HepG2 (cell line): ENCODE measurements at regions not wholly inside any gene's neighbourhood (a gene's known extent, or its start where the extent isn't known, plus 50 kb on each side); places are given as distances from the start of the nearest gene placed in this dataset.
A peak's percentile ranks its signal among the peaks of the same experiment; 100 is the strongest.

Source experiments
- ATAC-seq: fragments of 200-7000 bp; cut with Tn5 transposase; 3 replicates; pipeline ENCODE4 v1.9.1; 2020; ENCODE audit warnings: mild to moderate bottlenecking, moderate library complexity
- BruUV-seq: library from RNA; stranded (reverse); fragments of 400-500 nt; replicated peaks from 2 replicates; lab custom pipeline; 2021; lab: Mats Ljungman, UMichigan
- CTCF ChIA-PET: fragments of 300-600 bp; formaldehyde crosslinking; extraction: SDS; loops from one replicate; lab custom pipeline; 2021; ENCODE audit warnings: low total read pairs, inconsistent platforms, low intra/inter-chr PET ratio; lab: Yijun Ruan, JAX
- POLR2A ChIA-PET: fragments of 350-600 bp; sonication (Branson Sonifier 250); formaldehyde crosslinking; loops from one replicate; lab custom pipeline; 2020; ENCODE audit warnings: antibody characterized with exemption, inconsistent platforms; lab: Yijun Ruan, JAX
- DNase-seq: peaks from one replicate; pipeline ENCODE4 v3.0.0-alpha.2; 2015; ENCODE audit warnings: low spot score
- FAIRE-seq: peaks from 3 replicates; lab custom pipeline; 2011; peaks lifted over from hg19 to GRCh38; lab: Jason Lieb, UNC
- H2AFZ ChIP-seq: one replicate; pipeline ENCODE4 v1.6.1; 2011; ENCODE audit warnings: low read length, inconsistent platforms
- H3K27ac ChIP-seq: fragments of 300-600 bp; 3 replicates; pipeline ENCODE4 v1.8.0; 2011; ENCODE audit warnings: mixed run types, mild to moderate bottlenecking, mixed read lengths, low read length, inconsistent platforms; ENCODE audit not compliant: insufficient read depth; ENCODE audit errors: extremely low read length
- H3K27me3 ChIP-seq, 2 experiments: fragments of 200-600 bp in 1 of 2; 2 replicates in 1 of 2; 3 replicates in 1 of 2; pipeline versions ENCODE4 v1.6.0 to v1.8.0; 2011; ENCODE audit warnings: low read length in 2 of 2, mild to moderate bottlenecking in 2 of 2, moderate library complexity in 2 of 2, inconsistent platforms in 1 of 2; ENCODE audit not compliant: insufficient read depth in 2 of 2, control insufficient read depth in 1 of 2
- H3K36me3 ChIP-seq, 2 experiments: fragments of 200-600 bp in 1 of 2; replicated peaks in 1 of 2; 2 replicates in 1 of 2; 3 replicates in 1 of 2; pipeline versions ENCODE4 v1.5.1 to v1.8.0; 2011; ENCODE audit warnings: low read length in 2 of 2, inconsistent platforms in 1 of 2; ENCODE audit not compliant: insufficient read depth in 2 of 2, control insufficient read depth in 1 of 2
- H3K4me1 ChIP-seq: 2 replicates; pipeline ENCODE4 v1.5.1; 2012; ENCODE audit warnings: low read length, inconsistent platforms; ENCODE audit not compliant: insufficient read depth
- H3K4me2 ChIP-seq: 2 replicates; pipeline ENCODE4 v1.6.0; 2011; ENCODE audit warnings: low read depth, low read length, inconsistent platforms
- H3K4me3 ChIP-seq, 3 experiments: fragments of 200-600 bp in 1 of 3; sonication (generic), shearing (Covaris generic) in 1 of 3; replicated peaks in 1 of 3; 2 replicates each; pipeline ENCODE4 v1.5.1; 2011 to 2016; ENCODE audit warnings: low read length in 3 of 3, inconsistent platforms in 2 of 3, low read depth in 2 of 3, mild to moderate bottlenecking in 2 of 3, control low read depth in 1 of 3, mixed read lengths in 1 of 3; ENCODE audit not compliant: insufficient read depth in 1 of 3
- H3K79me2 ChIP-seq: one replicate; pipeline ENCODE4 v1.6.1; 2011; ENCODE audit warnings: low read length, inconsistent platforms; ENCODE audit not compliant: insufficient read depth
- H3K9ac ChIP-seq: 2 replicates; pipeline ENCODE4 v1.6.0; 2011; ENCODE audit warnings: mild to moderate bottlenecking, low read depth, low read length, inconsistent platforms; ENCODE audit not compliant: insufficient read depth
- H3K9me3 ChIP-seq: 2 replicates; pipeline ENCODE4 v1.5.1; 2012; ENCODE audit warnings: mild to moderate bottlenecking, low read length
- H4K20me1 ChIP-seq: 2 replicates; pipeline ENCODE4 v1.6.0; 2011; ENCODE audit warnings: inconsistent platforms, mild to moderate bottlenecking, low read length, moderate library complexity; ENCODE audit not compliant: insufficient read depth
- AFF4 ChIP-seq: sonication (generic); formaldehyde crosslinking; IDR thresholded peaks from 2 replicates; pipeline ENCODE4 v1.4.0; 2020; ENCODE audit warnings: missing genetic modification reagents
- CHD2 ChIP-seq: IDR thresholded peaks from 2 replicates; pipeline ENCODE4 v1.6.1; 2011; ENCODE audit warnings: low read depth, low read length, improper control_type of control experiment
- EED ChIP-seq: sonication (generic); formaldehyde crosslinking; IDR thresholded peaks from 2 replicates; pipeline ENCODE4 v1.5.0; 2020; ENCODE audit warnings: mild to moderate bottlenecking, missing genetic modification reagents
- FOXM1 ChIP-seq: sonication (generic); formaldehyde crosslinking; IDR thresholded peaks from 2 replicates; pipeline ENCODE4 v1.5.0; 2020; ENCODE audit warnings: missing genetic modification reagents
- MAFF ChIP-seq: IDR thresholded peaks from 2 replicates; pipeline ENCODE4 v1.6.1; 2011; ENCODE audit warnings: low read depth, low read length, improper control_type of control experiment
- MAFK ChIP-seq, 2 experiments: IDR thresholded peaks in 1 of 2; conservative IDR thresholded peaks in 1 of 2; 2 replicates each; pipeline ENCODE4 v1.6.1; 2011; ENCODE audit warnings: improper control_type of control experiment in 2 of 2, low read length in 2 of 2
- MZF1 ChIP-seq: sonication (generic); formaldehyde crosslinking; IDR thresholded peaks from 2 replicates; pipeline ENCODE4 v1.8.1; 2023; ENCODE audit warnings: mild to moderate bottlenecking, missing genetic modification reagents, borderline replicate concordance
- PREB ChIP-seq: sonication (generic); formaldehyde crosslinking; IDR thresholded peaks from 2 replicates; pipeline ENCODE4 v1.4.0; 2020; ENCODE audit warnings: missing genetic modification reagents
- RCOR2 ChIP-seq: IDR thresholded peaks from 2 replicates; pipeline ENCODE4 v1.6.1; 2016; ENCODE audit warnings: missing biosample characterization, missing genetic modification reagents
- SPEN ChIP-seq: sonication (generic); formaldehyde crosslinking; IDR thresholded peaks from 2 replicates; pipeline ENCODE4 v1.5.1; 2020; ENCODE audit warnings: low read depth, mild to moderate bottlenecking, missing genetic modification reagents
- SRF ChIP-seq: IDR thresholded peaks from 2 replicates; pipeline ENCODE4 v1.6.1; 2011; ENCODE audit warnings: mild to moderate bottlenecking, low read depth, low read length, moderate library complexity
- TMF1 ChIP-seq: sonication (generic); formaldehyde crosslinking; IDR thresholded peaks from 2 replicates; pipeline ENCODE4 v1.8.1; 2022; ENCODE audit warnings: low read depth, missing genetic modification reagents
- TRIM22 ChIP-seq: fragments of 450-650 bp; IDR thresholded peaks from 2 replicates; pipeline ENCODE4 v1.6.1; 2017
- ZNF598 ChIP-seq: sonication (generic); formaldehyde crosslinking; IDR thresholded peaks from 2 replicates; pipeline ENCODE4 v1.5.1; 2020; ENCODE audit warnings: mild to moderate bottlenecking, missing genetic modification reagents, borderline replicate concordance
- WGBS: methylation state at CpG from one replicate; pipeline ENCODE4 v1.1.6; 2017; ENCODE audit warnings: low lambda C conversion rate; 5-methylcytosine and 5-hydroxymethylcytosine counted together
- in situ Hi-C: cut with HindIII; loops from 2 replicates; pipeline ENCODE4 v1.10.0; 2017; ENCODE audit warnings: low pct_unique_long_range_greater_than_20kb; ENCODE audit not compliant: extremely low pct_ligation_motif_present
- intact Hi-C: fragments of 100-400 bp; cut with micrococcal nuclease; formaldehyde crosslinking; loops from one replicate; pipeline ENCODE4 v1.10.0; 2022; ENCODE audit not compliant: unreplicated experiment

- Histone ChIP-seq H3K79me2 (no peaks in the 10 kb centered on the region), H3K4me3 (no peak overlapping the region), H3K9me3 (no peaks in the 10 kb centered on the region), H3K36me3 (no peaks in the 10 kb centered on the region), H3K27me3 (no peaks in the 10 kb centered on the region), H3K4me1 (peaks cover 7% of the 10 kb centered on the region), H3K9ac (no peak overlapping the region), H3K27ac (no peak overlapping the region), H2AFZ (no peak overlapping the region), H4K20me1 (no peaks in the 10 kb centered on the region), H3K4me2 (no peak overlapping the region)
- ChIA-PET CTCF (no interaction called here), POLR2A (no interaction called here)
- in situ Hi-C loops (no loop called here), intact Hi-C loops (no loop called here)
- no peak for FAIRE-seq
- no TSS peak for BruUV-seq
- DNase-seq: no peak
- WGBS: 95% methylated on average over 2 of the region's 2 CpGs
- ATAC-seq: no peak
- no peak for TF ChIP-seq SRF
- no peak for TF ChIP-seq MZF1 (CRISPR knock-in tag)
- TF ChIP-seq FOXM1 (CRISPR knock-in tag): no peak
- no peak for TF ChIP-seq TRIM22
- TF ChIP-seq ZNF598 (CRISPR knock-in tag): no peak
- no peak for TF ChIP-seq RCOR2 (CRISPR knock-in tag)
- peak in 1 of 2 experiments; percentile 67; a peak in 3 of 4 replicates for TF ChIP-seq MAFK (conservative IDR thresholded peaks at IDR 0.05 in 1 of 2, IDR thresholded peaks at IDR 0.05 in 1 of 2; ENCODE audit: low read length in 2 of 2)
- TF ChIP-seq MAFF: peak; percentile 76
- no peak for TF ChIP-seq AFF4 (CRISPR knock-in tag)
- no peak for TF ChIP-seq PREB
- TF ChIP-seq EED: no peak
- no peak for TF ChIP-seq SPEN
- TF ChIP-seq TMF1 (CRISPR knock-in tag): no peak
- no peak for TF ChIP-seq CHD2
These were observed 227.5 kb upstream of the STARD13 start for GRCh38 chr13:33512880-33513554.
